ENCODE measurements at regions not wholly inside any gene's neighbourhood (a gene's known extent, or its start where the extent isn't known, plus 50 kb on each side); places are given as distances from the start of the nearest gene placed in this dataset.
A peak's percentile ranks its signal among the peaks of the same experiment; 100 is the strongest.
"Not testable (repeated sequence)": the region's sequence is repeated elsewhere in the genome, so short reads cannot be mapped to it uniquely, and the experiment has no call there.

GRCh38 chr4:183816077-183816476 is 89.0 kb upstream of the STOX2 start:
- no peak for DNase-seq

- no peak for DNase-seq
Measured at GRCh38 chr4:183816882-183817509, 88.1 kb upstream of the STOX2 start.

- DNase-seq = not testable (repeated sequence)
Measured at GRCh38 chr4:183818591-183818990, 86.5 kb upstream of the STOX2 start.

GRCh38 chr4:183821076-183821853 is 83.8 kb upstream of the STOX2 start:
- DNase-seq = no peak

- no peak for DNase-seq
Measured at GRCh38 chr4:183823434-183823833, 81.7 kb upstream of the STOX2 start.

GRCh38 chr4:183825346-183825745 is 79.8 kb upstream of the STOX2 start:
- no peak for DNase-seq

- no peak for DNase-seq
Measured at GRCh38 chr4:183826461-183826860, 78.6 kb upstream of the STOX2 start.

GRCh38 chr4:183828125-183828524 is 77.0 kb upstream of the STOX2 start:
- DNase-seq = no peak

GRCh38 chr4:183828839-183829238 is 76.3 kb upstream of the STOX2 start:
- DNase-seq = no peak

- DNase-seq = no peak
Measured at GRCh38 chr4:183830438-183830985, 74.6 kb upstream of the STOX2 start.

- no peak for DNase-seq
Measured at GRCh38 chr4:183831026-183831446, 74.1 kb upstream of the STOX2 start.

GRCh38 chr4:183831683-183832082 is 73.4 kb upstream of the STOX2 start:
- DNase-seq = no peak

GRCh38 chr4:183832776-183833450 is 72.2 kb upstream of the STOX2 start:
- DNase-seq = no peak

- no peak for DNase-seq
Measured at GRCh38 chr4:183834252-183834651, 70.9 kb upstream of the STOX2 start.

GRCh38 chr4:183837222-183837621 is 67.9 kb upstream of the STOX2 start:
- no peak for DNase-seq

- DNase-seq = no peak
Measured at GRCh38 chr4:183838987-183839712, 66.0 kb upstream of the STOX2 start.

GRCh38 chr4:183840311-183840710 is 64.8 kb upstream of the STOX2 start:
- peak; percentile 74 to 76 for DNase-seq

GRCh38 chr4:183841001-183841400 is 64.1 kb upstream of the STOX2 start:
- no peak for DNase-seq

GRCh38 chr4:183842129-183842528 is 63.0 kb upstream of the STOX2 start:
- DNase-seq = no peak

GRCh38 chr4:183843248-183843671 is 61.8 kb upstream of the STOX2 start:
- DNase-seq = no peak

- no peak for DNase-seq
Measured at GRCh38 chr4:183846951-183847350, 58.2 kb upstream of the STOX2 start.

- DNase-seq = no peak
Measured at GRCh38 chr4:183848805-183849204, 56.3 kb upstream of the STOX2 start.
